Uterus (tissue), 3 donors: ENCODE measurements at regions not wholly inside any gene's neighbourhood (a gene's known extent, or its start where the extent isn't known, plus 50 kb on each side); places are given as distances from the start of the nearest gene placed in this dataset.

ENCODE experiments used
- DNase-seq, 2 donors: peaks; one replicate each; pipeline ENCODE4 v3.0.0-alpha.2; 2019 to 2020
- H3K27ac ChIP-seq, 2 donors: fragments of 200-600 bp; sonication (generic); 1 replicate in 1 of 2; 2 replicates in 1 of 2; pipeline ENCODE4 v1.5.1; 2016 to 2018
- H3K27me3 ChIP-seq, 2 donors: fragments of 200-600 bp; sonication (generic); one replicate each; pipeline ENCODE4 v1.5.1; 2018 to 2019; ENCODE audit warnings: control low read depth in 1 of 2
- H3K36me3 ChIP-seq, 2 donors: fragments of 200-600 bp; sonication (generic); one replicate each; pipeline ENCODE4 v1.5.1; 2019; ENCODE audit warnings: control low read depth in 1 of 2
- H3K4me1 ChIP-seq, 2 donors: fragments of 200-600 bp; sonication (generic); one replicate each; pipeline ENCODE4 v1.5.1; 2018 to 2019; ENCODE audit warnings: control low read depth in 1 of 2
- H3K4me3 ChIP-seq, 2 donors: fragments of 200-600 bp; sonication (generic); 1 replicate in 1 of 2; 2 replicates in 1 of 2; pipeline ENCODE4 v1.5.1; 2018 to 2019; ENCODE audit warnings: mild to moderate bottlenecking in 1 of 2
- H3K9me3 ChIP-seq, 2 donors: fragments of 200-600 bp; sonication (generic); one replicate each; pipeline ENCODE4 v1.5.1; 2019; ENCODE audit warnings: control low read depth in 1 of 2
- POLR2A ChIP-seq, 2 donors: fragments of 450-650 bp; IDR thresholded peaks; one replicate each; pipeline ENCODE4 v1.6.1; 2016; ENCODE audit warnings: antibody characterized with exemption in 2 of 2, mild to moderate bottlenecking in 1 of 2, moderate library complexity in 1 of 2
- intact Hi-C: fragments of 100-400 bp; cut with DNase I; formaldehyde crosslinking; loops from one replicate; pipeline ENCODE4 v1.15.1; 2023; ENCODE audit warnings: low total_unique reads
- TF ChIP-seq, protein P1 (sequence below), 4 experiments: fragments of 200-600 bp in 2 of 4; fragments of 450-650 bp in 2 of 4; sonication (generic) in 2 of 4; IDR thresholded peaks; one replicate each; pipeline ENCODE4 v1.5.1; 2016 to 2019; ENCODE audit warnings: antibody characterized with exemption in 4 of 4, mild to moderate bottlenecking in 2 of 4, moderate library complexity in 1 of 4
- donor health status: DM: yes; HTN: yes; CAD: no.

GRCh38 chr2:56465491-56465890 lies 281.7 kb downstream of the CCDC85A start:
- no peak for DNase-seq
- Histone ChIP-seq H3K27ac (no peak overlapping the region), H3K4me3 (no peak overlapping the region), H3K9me3 (no peaks in the 10 kb centered on the region), H3K4me1 (no peaks in the 10 kb centered on the region), H3K27me3 (no peaks in the 10 kb centered on the region), H3K36me3 (no peaks in the 10 kb centered on the region)
- intact Hi-C loops, result no loop called here
- TF ChIP-seq POLR2A (IDR thresholded peaks at IDR 0.05), result no peak
- TF ChIP-seq, protein P1, sequence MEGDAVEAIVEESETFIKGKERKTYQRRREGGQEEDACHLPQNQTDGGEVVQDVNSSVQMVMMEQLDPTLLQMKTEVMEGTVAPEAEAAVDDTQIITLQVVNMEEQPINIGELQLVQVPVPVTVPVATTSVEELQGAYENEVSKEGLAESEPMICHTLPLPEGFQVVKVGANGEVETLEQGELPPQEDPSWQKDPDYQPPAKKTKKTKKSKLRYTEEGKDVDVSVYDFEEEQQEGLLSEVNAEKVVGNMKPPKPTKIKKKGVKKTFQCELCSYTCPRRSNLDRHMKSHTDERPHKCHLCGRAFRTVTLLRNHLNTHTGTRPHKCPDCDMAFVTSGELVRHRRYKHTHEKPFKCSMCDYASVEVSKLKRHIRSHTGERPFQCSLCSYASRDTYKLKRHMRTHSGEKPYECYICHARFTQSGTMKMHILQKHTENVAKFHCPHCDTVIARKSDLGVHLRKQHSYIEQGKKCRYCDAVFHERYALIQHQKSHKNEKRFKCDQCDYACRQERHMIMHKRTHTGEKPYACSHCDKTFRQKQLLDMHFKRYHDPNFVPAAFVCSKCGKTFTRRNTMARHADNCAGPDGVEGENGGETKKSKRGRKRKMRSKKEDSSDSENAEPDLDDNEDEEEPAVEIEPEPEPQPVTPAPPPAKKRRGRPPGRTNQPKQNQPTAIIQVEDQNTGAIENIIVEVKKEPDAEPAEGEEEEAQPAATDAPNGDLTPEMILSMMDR (IDR thresholded peaks at IDR 0.05), result no peak

DNA sequence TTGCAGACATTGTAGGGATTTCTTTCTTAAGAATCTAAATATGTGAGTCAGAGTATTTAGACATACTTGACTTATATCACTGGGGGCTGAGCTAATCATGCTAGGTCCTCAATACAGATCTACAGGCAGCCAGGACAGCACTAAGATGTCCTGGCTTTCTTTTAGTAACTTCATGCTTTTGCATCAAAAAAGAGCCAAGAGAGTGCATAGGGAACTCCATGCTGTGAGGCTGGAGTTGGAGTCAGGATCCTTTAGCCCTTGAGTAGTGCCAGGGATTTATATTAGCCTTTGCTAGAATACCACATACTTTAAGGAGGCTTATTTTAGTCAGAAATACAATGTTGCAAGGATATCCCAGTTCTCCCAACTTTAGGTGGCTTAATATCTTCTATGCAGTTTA lies 289.7 kb downstream of the CCDC85A start:
- H3K27me3 ChIP-seq, result no peaks in the 10 kb centered on the region
- DNase-seq, result no peak
- intact Hi-C loops, result no loop called here
- H3K4me1 ChIP-seq, result no peaks in the 10 kb centered on the region
- H3K9me3 ChIP-seq, result no peaks in the 10 kb centered on the region
- no peaks in the 10 kb centered on the region for H3K36me3 ChIP-seq
- no peak overlapping the region for H3K4me3 ChIP-seq
- no peak for TF ChIP-seq POLR2A (IDR thresholded peaks at IDR 0.05)
- TF ChIP-seq, protein P1 (IDR thresholded peaks at IDR 0.05), result no peak
- no peak overlapping the region for H3K27ac ChIP-seq

- intact Hi-C loops, result no loop called here
- Histone ChIP-seq H3K4me1 (no peaks in the 10 kb centered on the region), H3K9me3 (no peaks in the 10 kb centered on the region), H3K36me3 (no peaks in the 10 kb centered on the region), H3K27ac (no peak overlapping the region), H3K4me3 (no peak overlapping the region), H3K27me3 (no peaks in the 10 kb centered on the region)
- DNase-seq, result no peak
- TF ChIP-seq, protein P1 (IDR thresholded peaks at IDR 0.05), result no peak
- no peak for TF ChIP-seq POLR2A (IDR thresholded peaks at IDR 0.05)
Measured at GRCh38 chr2:56474412-56475158, 290.8 kb downstream of the CCDC85A start.

GRCh38 chr2:56475191-56475590 lies 291.4 kb downstream of the CCDC85A start:
- intact Hi-C loops, result no loop called here
- no peak overlapping the region for H3K27ac ChIP-seq

DNA sequence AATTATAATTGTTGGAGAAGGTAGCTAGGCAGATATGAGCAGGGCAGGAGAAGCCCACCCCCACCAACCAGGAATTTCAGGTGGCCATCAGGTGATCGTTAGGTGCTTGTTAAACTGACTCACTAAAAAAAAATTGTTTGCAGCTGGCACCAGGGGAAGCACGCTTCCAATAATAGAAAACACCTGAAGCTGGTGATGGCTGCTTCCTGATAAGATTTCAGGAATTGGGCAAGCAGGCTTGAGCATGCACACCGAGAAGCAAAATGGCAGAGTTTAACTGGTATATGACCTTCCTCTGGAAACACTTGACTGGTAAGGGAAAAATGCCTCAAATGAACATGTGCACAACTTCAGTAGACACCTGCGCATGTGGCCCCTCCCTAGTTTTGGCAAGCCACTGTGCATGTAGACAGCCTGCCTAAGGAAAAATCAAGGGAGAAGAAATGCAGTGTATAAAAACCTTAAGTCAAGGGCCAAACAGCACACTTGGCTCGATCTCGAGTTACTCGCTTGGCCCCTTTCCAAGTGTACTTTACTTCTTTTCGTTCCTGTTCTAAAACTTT lies 292.8 kb downstream of the CCDC85A start:
- TF ChIP-seq POLR2A (IDR thresholded peaks at IDR 0.05), result no peak
- TF ChIP-seq, protein P1 (IDR thresholded peaks at IDR 0.05), result no peak

More at GRCh38 chr2:56475191-56475590, 291.4 kb downstream of the CCDC85A start:
- no peak for TF ChIP-seq POLR2A (IDR thresholded peaks at IDR 0.05)
- TF ChIP-seq, protein P1 (IDR thresholded peaks at IDR 0.05), result no peak
- no peaks in the 10 kb centered on the region for H3K27me3 ChIP-seq
- no peaks in the 10 kb centered on the region for H3K9me3 ChIP-seq
- H3K36me3 ChIP-seq, result no peaks in the 10 kb centered on the region
- no peak overlapping the region for H3K4me3 ChIP-seq
- no peaks in the 10 kb centered on the region for H3K4me1 ChIP-seq
- no peak for DNase-seq

More for the DNA sequence above, 292.8 kb downstream of the CCDC85A start:
- Histone ChIP-seq H3K4me1 (no peaks in the 10 kb centered on the region), H3K27me3 (no peaks in the 10 kb centered on the region), H3K36me3 (no peaks in the 10 kb centered on the region), H3K4me3 (no peak overlapping the region), H3K9me3 (no peaks in the 10 kb centered on the region), H3K27ac (no peak overlapping the region)
- no peak for DNase-seq
- intact Hi-C loops, result no loop called here
